GM19324 (cell line): ENCODE measurements at regions not wholly inside any gene's neighbourhood (a gene's known extent, or its start where the extent isn't known, plus 50 kb on each side); places are given as distances from the start of the nearest gene placed in this dataset.
A peak's percentile ranks its signal among the peaks of the same experiment; 100 is the strongest.
"Not testable (repeated sequence)": the region's sequence is repeated elsewhere in the genome, so short reads cannot be mapped to it uniquely, and the experiment has no call there.

Experiments
- ATAC-seq: cut with Tn5 transposase; IDR thresholded peaks from one replicate; pipeline ENCODE4 v1.9.1; 2021; ENCODE audit warnings: mild to moderate bottlenecking, moderate library complexity; ENCODE audit not compliant: unreplicated experiment, low FRiP score

DNA sequence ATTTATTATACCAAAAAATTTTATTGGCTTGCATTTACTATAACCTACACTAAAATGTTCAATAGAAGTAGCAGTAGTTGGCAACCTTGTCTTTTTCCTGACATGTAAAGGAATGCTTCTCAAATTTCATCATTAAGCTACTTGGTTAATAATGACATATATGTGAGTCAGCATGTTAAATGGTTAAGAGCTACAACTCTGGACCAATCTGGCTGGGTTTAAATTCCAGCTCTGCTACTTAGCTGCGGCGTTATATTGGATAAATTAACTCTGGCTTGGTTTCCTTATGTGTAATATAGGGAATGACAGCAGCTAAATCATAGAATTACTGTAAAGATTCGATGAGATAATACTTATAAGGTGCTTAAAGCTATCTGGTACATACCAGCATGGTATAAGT, 53.7 kb upstream of the OTOGL start:
- no peak for ATAC-seq

DNA sequence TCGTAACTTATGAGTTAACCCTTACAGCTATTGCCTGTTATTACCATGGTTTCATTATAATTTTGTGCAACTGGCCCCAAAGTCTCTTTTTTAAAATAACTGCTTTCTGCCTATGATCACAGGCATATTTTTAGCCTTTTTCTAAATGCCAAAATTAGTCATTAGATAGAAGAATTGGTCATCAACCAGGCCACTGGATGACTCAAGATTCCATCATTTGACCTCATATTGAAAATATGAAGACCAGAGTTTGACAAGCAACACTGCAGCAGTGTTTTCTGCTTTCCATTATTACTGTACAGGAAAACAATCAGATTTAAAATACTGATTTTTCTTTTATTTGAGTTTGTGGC, 54.7 kb upstream of the OTOGL start:
- no peak for ATAC-seq

DNA sequence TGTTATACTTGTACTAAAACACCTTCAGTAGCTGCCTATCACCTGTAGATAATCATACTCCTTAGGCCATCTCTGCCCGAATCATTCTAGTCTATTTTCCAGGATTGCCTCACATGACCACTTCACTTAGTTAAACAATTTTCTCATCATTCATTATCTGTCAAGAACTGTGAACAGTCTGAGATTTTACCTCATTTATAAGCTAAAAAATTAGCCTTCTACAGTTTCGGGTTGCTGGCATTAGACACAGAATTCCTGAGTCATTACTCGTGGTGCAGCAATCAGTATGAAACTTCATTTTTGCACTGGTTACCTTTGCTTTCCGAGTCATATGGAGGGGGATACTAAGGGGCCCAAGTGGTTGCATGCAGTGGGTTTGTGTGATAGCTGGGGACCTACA, 57.6 kb upstream of the OTOGL start:
- no peak for ATAC-seq

DNA sequence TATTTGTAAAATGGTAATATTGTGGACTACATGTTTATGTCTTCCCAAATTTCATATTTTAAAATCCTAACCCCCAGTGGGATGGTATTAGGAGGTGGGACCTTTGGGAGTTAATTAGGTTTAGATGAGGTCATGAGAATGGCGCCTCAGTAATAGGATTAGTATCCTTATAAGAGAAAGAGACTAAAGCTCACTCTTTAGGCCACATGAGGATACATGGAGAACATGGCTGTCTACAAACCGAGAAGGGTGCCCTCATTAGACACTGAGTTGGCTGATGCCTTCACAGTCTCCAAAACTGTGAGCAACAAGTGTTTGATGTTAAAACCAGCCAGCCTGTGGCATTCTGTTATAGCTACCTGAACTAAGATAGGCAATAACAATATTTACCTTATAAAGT, 58.3 kb upstream of the OTOGL start:
- no peak for ATAC-seq

DNA sequence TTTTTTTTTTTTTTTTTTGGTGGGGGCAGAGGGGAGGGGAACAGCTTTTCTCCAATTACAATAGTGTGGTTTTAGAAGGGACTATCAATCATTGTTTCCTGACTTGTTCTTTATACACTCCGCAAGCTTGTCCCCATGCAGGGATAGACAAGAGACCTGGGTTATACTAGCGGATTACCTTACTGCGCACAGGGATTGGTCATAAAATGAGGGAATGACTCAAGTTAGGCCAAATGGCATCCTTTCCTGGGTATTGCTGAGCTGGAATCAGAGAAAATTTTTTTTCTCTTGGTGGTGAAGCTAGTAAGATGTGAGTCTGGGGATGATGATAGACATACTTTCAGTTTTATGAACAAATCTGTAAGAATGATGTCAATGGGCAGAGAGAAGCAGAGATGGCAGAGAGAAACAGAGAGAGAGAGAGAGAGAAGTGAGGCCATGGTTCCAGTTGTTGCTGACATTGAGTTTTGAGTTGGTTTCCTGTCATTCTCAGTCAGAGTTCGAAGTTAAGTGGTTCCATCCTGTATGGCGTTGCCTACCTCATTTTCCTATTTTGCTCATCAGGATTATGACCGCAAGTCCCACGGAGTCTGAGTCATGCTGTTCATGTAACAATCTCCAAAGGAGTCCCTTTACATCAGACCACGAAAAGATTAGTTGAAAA, 59.1 kb upstream of the OTOGL start:
- no peak for ATAC-seq

DNA sequence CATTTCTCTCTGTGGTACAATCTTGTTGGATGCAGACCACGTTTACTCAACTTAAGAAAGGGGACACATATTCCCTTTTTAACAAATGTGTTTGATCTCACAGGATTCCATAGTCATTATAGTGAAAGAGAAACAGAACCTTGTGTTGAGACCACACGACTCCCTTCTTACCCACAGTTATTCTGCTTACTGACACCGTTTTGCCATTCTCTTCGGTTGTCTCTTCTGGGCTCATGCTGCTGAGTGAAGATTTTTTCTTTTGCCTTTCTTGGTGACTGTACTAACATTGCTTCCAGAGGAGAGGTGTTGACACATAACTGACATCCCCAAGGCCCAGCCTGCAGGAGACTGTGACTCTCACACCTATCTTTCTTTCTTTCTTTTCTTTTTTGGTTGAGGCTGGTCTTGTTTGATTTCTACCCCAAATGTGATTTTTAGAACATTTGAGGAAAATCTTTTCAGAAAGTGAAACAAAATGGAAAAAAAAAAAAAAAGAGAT, 61.2 kb upstream of the OTOGL start:
- no peak for ATAC-seq

DNA sequence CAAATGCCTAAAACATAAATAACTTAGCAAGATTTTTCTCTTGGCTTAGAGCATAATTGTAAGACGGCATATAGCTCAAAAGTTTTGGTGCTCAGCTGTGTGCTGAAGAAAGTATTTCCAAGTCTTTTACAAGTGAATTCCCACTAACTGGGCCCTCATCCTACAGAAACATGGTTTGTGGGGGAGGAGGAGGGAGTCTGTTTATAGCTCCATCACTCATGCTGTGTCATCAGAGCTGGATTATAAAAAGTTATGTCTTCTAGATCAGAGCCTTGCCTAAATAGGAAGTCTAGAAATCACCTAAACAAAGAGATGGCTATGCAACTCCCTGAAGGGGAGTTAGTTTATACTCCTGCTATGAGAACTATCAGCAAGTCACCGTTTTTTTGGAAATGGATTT, 65.9 kb upstream of the OTOGL start:
- no peak for ATAC-seq

DNA sequence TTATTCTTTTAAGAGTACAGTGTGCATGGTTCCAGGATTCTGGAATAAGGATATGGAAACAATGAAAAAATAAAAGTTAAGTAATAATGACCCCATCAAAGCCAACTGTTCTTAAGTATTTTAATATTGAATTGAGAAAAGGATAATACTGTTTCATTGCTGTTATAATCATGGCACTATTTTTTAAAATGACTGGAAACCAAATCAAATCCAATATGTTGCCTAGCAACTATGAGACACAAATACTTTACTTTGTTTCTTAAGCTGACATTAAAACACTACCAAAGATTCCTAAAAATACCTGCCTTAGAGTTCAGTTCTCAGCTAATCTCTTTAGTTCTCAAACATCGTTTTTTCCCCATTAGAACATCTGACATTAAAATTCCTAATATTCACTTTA, 66.4 kb upstream of the OTOGL start:
- ATAC-seq = no peak

DNA sequence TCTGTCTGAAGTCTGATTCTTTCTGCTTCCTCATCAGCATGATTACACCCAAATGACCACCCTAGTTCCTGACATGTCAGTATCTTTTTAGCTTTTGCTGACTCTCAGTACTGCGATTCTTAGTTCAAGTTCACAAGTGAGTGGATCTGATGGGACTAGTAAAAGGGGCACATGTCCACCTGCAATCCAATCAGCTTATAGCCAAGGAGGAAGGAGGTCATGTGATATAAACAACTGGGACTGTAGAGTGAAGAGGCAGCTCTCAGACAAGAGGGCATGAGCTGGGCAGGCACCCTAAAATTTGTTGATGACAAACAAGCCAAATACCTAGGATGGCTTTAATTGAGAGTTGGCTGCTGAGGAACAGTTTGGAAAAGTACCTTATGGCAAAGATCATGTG, 68.1 kb upstream of the OTOGL start:
- no peak for ATAC-seq

DNA sequence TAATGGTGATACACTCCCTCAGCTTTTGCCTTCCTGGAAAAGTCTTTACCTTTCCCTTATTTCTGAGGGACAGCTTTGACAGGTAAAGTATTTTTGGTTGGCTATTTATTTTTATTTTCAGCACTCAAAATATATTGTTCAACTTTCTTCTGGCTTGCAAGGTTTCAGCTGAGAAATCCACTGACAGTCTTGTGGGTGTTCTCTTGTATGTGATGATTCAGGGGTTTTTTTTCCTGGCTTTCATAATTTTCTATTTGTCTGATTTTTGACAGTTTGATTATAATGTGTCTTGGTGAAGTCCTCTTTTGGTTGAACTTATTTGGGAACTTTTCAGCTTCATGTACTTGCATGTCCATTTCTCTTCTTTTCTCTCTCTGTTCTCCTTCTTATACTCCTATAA, 73.7 kb upstream of the OTOGL start:
- no peak for ATAC-seq

DNA sequence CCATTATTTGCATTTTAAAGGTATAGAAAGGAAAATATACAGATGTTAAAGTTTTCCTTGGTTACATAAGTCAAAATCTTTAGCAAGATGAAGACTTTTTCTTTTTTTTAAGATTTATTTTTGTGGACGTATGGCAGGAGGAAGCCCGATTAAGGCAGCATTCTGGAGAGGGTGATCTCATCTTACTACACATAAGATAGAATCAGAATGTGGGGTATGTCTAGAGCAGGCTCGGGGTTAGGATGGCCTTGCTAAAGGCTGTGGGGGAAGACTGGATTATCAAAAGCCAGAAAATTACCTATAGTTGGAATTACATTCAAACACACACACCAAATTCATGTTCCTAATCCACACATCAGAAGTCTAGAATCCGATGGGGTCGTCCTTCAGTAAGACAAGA, 79.6 kb upstream of the OTOGL start:
- ATAC-seq = no peak

DNA sequence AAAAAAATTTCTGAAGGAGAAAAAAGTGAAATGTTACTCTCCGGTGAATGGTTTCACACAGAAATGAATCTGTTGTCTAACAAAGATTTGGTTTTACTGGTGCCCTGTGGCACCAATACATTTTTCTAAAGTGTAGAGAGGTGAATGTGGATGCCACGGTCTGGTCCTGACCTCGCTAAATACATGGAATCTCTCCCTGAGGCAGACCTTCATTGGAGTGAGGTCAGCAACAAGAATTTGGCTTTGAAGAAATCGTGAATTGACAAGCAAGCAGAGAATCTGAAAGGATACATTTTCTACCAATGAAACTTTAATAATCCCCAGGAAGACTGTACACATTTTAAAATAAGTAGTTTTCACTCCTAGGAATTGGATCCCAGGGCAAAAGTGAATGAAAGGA, 81.2 kb upstream of the OTOGL start:
- ATAC-seq = no peak

DNA sequence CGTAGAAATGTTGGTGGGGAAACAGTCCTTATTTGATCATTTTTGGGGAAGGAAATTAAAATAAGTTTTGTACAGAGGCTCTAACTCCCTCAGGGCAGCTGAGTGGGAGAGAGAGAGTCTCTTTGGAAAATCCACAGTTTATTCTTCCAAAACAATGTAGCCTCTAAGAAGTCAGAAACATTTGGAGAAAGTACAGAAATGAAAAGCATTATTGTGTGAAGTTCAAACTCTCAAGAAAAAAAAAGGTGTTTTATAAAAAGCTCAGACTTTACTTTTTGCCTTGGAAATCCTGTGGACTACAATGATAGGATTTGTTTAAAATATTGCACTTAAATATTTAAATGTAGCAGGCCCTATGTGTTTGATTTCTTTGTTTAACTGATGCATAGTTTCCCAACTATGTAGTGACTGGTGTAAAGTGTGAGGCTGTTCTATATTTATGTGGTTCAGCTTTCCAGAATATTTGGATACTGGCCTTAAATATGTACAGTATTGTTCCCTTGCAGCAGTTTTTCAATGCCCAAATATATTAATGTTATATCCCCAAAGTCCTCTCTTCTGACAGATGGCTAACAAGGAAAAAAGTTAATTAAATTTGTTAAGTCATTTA, 82.0 kb upstream of the OTOGL start:
- no peak for ATAC-seq

DNA sequence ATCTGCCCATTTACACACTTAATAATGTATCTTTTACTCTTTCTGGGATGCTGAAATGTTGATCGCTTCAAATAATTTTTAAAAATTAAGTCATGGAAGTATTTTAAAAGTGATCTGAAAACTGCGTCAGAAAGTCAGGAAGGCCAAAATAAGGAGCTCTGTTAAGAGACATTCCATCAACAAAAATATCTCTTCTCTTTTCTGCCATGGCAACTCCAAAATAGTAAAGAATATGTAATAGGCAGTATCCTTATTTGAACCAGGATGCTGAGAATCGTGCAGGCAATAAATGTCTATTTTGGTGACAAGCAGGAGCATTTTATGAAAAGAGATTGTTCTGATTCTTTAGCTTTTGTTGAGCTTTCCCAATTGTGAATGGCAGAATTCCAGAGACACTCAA, 81.8 kb upstream of the PPP1R12A start:
- no peak for ATAC-seq

DNA sequence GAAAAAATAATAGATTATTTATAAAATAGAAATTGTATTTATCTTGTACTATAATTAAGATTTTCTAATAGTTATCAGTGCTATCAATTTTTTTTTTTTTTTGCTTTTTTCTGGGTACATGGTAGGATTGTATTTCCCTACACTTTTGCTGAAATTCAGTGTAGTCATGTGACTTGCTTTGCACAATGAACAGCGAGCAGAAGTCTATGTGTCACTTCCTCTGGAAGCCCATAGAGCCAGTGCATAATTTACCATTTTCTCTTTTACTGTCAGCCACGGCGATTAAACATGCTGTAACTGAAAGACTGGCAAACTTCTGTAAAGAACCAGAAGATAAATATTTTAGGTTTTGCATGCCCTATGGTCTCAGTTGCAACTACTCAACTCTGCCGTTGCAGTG, 80.8 kb upstream of the PPP1R12A start:
- ATAC-seq = no peak

DNA sequence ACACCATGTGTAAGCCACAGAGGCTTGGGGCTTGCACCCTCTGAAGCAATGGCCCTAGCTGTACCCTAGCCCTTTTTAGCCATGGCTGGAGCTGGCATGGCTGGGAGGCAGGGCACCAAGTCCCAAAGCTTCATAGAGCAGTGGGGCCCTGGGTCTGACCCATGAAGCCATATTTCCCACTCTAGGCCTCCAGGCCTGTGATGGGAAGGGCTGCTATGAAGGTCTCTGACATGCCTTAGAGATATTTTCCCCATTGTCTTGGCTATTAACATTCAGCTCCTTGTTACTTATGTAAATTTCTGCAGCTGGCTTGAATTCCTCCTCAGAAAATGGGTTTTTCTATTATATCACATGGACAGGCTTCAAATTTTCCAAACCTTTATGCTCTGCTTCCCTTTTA, 68.8 kb upstream of the PPP1R12A start:
- not testable (repeated sequence) for ATAC-seq

DNA sequence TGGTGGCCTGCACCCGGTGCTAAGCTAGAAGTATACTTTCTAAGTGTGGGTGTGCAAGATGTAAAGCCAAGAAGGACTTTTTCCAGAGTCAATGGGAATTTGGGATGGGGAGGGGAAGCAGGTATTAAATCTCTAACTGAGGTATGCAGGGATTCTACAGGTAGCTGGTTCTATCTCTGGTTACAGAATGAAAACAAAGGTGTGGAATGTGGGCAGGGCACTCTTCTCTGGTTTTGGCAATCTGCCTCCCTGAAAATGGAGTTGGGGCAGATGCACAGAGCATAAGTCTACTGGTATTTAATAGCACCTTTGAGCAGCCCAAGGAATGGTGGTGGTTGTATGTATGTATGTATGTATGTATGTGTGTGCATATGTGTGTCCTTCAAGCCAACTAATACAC, 66.7 kb upstream of the PPP1R12A start:
- no peak for ATAC-seq

DNA sequence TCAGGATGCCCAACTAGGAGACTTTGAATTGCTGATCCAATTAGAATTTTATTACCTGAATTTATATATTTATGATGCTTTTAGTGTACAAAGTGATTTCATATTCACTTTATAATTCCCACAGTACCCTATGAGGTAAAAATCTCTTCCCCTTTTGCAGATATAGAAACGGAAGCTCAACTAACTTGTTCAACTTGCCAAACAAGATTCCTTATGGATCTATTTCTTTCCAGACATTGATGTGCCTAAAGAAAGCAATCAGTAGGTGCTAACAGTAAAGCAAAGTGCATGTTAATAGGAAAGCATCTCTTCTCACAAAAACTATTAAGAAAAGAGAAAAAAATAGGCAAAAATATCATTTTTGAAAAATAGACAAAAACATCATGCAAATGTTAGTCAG, 65.9 kb upstream of the PPP1R12A start:
- no peak for ATAC-seq

DNA sequence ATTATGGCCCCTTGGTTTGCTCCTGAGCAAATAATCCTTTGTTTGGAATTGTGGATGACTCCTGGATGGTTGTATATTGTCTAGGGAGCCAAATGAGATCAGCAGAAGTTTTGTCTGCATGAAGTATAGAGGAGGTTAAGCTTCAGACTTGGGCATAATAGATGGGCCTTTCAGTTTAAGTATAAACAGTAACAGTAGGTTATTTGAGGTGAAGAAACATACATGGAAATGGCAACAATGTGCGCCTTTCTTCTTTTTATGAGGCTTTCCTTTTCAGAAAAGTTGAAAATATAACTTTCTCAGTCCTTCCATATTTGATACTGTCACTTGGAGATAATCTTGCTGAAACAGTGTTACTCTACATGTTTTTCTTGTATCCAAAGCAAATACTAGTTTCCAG, 63.7 kb upstream of the PPP1R12A start:
- ATAC-seq = no peak

DNA sequence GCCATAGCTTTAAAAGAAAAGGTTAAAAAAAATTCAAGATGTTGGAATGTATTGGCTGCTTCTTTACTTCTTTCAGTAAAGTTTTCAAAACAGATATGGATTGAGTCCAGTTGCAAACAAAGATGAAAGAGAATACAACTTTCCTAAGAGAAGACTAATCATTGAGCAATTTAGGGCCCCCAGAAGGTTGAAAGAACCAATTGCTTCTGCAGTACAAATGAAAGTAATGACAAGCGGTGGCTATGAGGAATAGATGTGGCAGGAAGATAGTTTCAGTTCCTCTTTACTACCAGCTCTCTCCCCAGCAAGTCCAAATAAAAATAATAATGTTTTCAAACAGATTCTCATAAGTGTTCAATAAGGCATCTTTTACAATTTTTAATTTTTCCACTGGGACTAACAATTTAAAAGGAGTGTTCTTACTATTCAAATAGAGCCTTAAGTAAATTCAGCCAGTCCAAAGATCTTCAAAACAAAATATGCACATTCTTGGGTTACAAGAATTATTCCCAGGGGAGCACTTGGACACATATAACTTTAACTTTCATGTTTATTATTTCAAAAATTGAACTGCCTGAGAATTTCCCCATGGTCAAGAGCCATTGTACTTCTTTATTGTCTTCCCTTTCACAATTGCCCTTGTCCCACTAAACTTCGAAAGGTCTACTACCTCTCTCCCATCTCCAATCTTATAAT, 62.3 kb upstream of the PPP1R12A start:
- peak; percentile 96 for ATAC-seq

DNA sequence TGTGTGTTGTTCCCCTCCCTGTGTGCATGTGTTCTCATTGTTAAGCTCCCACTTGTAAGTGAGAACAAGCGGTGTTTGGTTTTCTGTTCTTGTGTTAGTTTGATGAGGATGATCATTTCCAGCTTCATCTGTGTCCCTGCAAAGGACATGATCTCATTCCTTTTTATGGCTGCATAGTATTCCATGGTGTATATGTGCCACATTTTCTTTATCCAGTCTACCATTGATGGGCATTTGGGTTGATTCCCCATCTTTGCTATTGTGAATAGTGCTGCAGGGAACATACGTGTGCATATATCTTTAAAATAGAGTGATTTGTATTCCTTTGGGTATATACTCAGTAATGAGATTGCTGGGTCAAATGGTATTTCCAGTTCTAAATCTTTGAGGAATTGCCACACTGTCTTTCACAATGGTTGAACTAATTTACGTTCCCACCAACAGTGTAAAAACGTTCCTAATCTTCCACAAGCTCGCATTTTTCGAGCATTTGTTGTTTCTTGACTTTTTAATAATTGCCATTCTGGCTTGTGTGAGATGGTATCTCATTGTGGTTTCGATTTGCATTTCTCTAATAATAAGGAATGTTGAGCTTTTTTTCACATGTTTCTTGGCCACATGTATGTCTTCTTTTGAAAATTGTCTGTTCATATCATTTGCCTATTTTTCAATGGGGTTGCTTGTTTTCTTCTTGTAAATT, 60.6 kb upstream of the PPP1R12A start:
- not testable (repeated sequence) for ATAC-seq
